ENCODE measurements at regions not wholly inside any gene's neighbourhood (a gene's known extent, or its start where the extent isn't known, plus 50 kb on each side); places are given as distances from the start of the nearest gene placed in this dataset.
A peak's percentile ranks its signal among the peaks of the same experiment; 100 is the strongest.

- peak; percentile 24 for DNase-seq
Observed at GRCh38 chr21:35414507-35415139, 365.5 kb upstream of the RUNX1 start.

GRCh38 chr21:35414056-35414455, 365.0 kb upstream of the RUNX1 start:
- no peak for DNase-seq

- DNase-seq = no peak
Observed at GRCh38 chr21:35412231-35412630, 363.1 kb upstream of the RUNX1 start.

GRCh38 chr21:35411434-35411833, 362.3 kb upstream of the RUNX1 start:
- no peak for DNase-seq

GRCh38 chr21:35410656-35411055, 361.6 kb upstream of the RUNX1 start:
- no peak for DNase-seq

- no peak for DNase-seq
Observed at GRCh38 chr21:35410123-35410522, 361.0 kb upstream of the RUNX1 start.

- DNase-seq = peak; percentile 81
Observed at GRCh38 chr21:35408401-35408800, 359.3 kb upstream of the RUNX1 start.

GRCh38 chr21:35406635-35407034, 357.5 kb upstream of the RUNX1 start:
- no peak for DNase-seq

GRCh38 chr21:35405981-35406380, 356.9 kb upstream of the RUNX1 start:
- no peak for DNase-seq

GRCh38 chr21:35404247-35404646, 355.1 kb upstream of the RUNX1 start:
- no peak for DNase-seq

GRCh38 chr21:35402061-35402460, 353.0 kb upstream of the RUNX1 start:
- no peak for DNase-seq

GRCh38 chr21:35401476-35401875, 352.4 kb upstream of the RUNX1 start:
- peak; percentile 55 for DNase-seq

- DNase-seq = peak; percentile 61
Observed at GRCh38 chr21:35400233-35400939, 351.3 kb upstream of the RUNX1 start.

- no peak for DNase-seq
Observed at GRCh38 chr21:35399706-35400105, 350.6 kb upstream of the RUNX1 start.

GRCh38 chr21:35399002-35399530, 350.0 kb upstream of the RUNX1 start:
- no peak for DNase-seq

GRCh38 chr21:35398346-35398982, 349.4 kb upstream of the RUNX1 start:
- no peak for DNase-seq

- no peak for DNase-seq
Observed at GRCh38 chr21:35397781-35398180, 348.7 kb upstream of the RUNX1 start.

GRCh38 chr21:35396655-35397054, 347.6 kb upstream of the RUNX1 start:
- DNase-seq = no peak

- DNase-seq = peak; percentile 79
Observed at GRCh38 chr21:35395728-35396127, 346.6 kb upstream of the RUNX1 start.

- no peak for DNase-seq
Observed at GRCh38 chr21:35394634-35395369, 345.7 kb upstream of the RUNX1 start.

- no peak for DNase-seq
Observed at GRCh38 chr21:35394049-35394448, 344.9 kb upstream of the RUNX1 start.

GRCh38 chr21:35390013-35390776, 341.1 kb upstream of the RUNX1 start:
- peak; percentile 57 for DNase-seq
